ENCODE measurements at regions not wholly inside any gene's neighbourhood (a gene's known extent, or its start where the extent isn't known, plus 50 kb on each side); places are given as distances from the start of the nearest gene placed in this dataset.

- in situ Hi-C loops (cut with MboI; ENCODE audit: low sequenced_read_pairs), result no loop called here
These were observed 204.2 kb upstream of the HMGA2 start for GRCh38 chr12:65620046-65620445.

GRCh38 chr12:65622056-65622455 is 202.2 kb upstream of the HMGA2 start:
- in situ Hi-C loops (cut with MboI; ENCODE audit: low sequenced_read_pairs), result no loop called here

GRCh38 chr12:65623507-65623906 is 200.8 kb upstream of the HMGA2 start:
- in situ Hi-C loops (cut with MboI; ENCODE audit: low sequenced_read_pairs), result no loop called here

- in situ Hi-C loops (cut with MboI; ENCODE audit: low sequenced_read_pairs), result no loop called here
These were observed 199.7 kb upstream of the HMGA2 start for GRCh38 chr12:65624554-65625086.

- in situ Hi-C loops (cut with MboI; ENCODE audit: low sequenced_read_pairs), result no loop called here
These were observed 196.2 kb upstream of the HMGA2 start for GRCh38 chr12:65628061-65628460.

- in situ Hi-C loops (cut with MboI; ENCODE audit: low sequenced_read_pairs), result no loop called here
These were observed 193.7 kb upstream of the HMGA2 start for GRCh38 chr12:65630555-65630954.

- in situ Hi-C loops (cut with MboI; ENCODE audit: low sequenced_read_pairs), result no loop called here
These were observed 192.6 kb upstream of the HMGA2 start for GRCh38 chr12:65631621-65632111.

- in situ Hi-C loops (cut with MboI; ENCODE audit: low sequenced_read_pairs), result no loop called here
These were observed 192.0 kb upstream of the HMGA2 start for GRCh38 chr12:65632131-65632855.

- in situ Hi-C loops (cut with MboI; ENCODE audit: low sequenced_read_pairs), result no loop called here
These were observed 190.2 kb upstream of the HMGA2 start for GRCh38 chr12:65634061-65634460.

- in situ Hi-C loops (cut with MboI; ENCODE audit: low sequenced_read_pairs), result no loop called here
These were observed 189.5 kb upstream of the HMGA2 start for GRCh38 chr12:65634626-65635331.

GRCh38 chr12:65636436-65636835 is 187.8 kb upstream of the HMGA2 start:
- in situ Hi-C loops (cut with MboI; ENCODE audit: low sequenced_read_pairs), result no loop called here

- in situ Hi-C loops (cut with MboI; ENCODE audit: low sequenced_read_pairs), result no loop called here
These were observed 187.1 kb upstream of the HMGA2 start for GRCh38 chr12:65637150-65637549.

- in situ Hi-C loops (cut with MboI; ENCODE audit: low sequenced_read_pairs), result no loop called here
These were observed 186.5 kb upstream of the HMGA2 start for GRCh38 chr12:65637774-65638173.

GRCh38 chr12:65638324-65638723 is 186.0 kb upstream of the HMGA2 start:
- in situ Hi-C loops (cut with MboI; ENCODE audit: low sequenced_read_pairs), result no loop called here

- in situ Hi-C loops (cut with MboI; ENCODE audit: low sequenced_read_pairs), result no loop called here
These were observed 183.8 kb upstream of the HMGA2 start for GRCh38 chr12:65640489-65640901.

- in situ Hi-C loops (cut with MboI; ENCODE audit: low sequenced_read_pairs), result no loop called here
These were observed 182.1 kb upstream of the HMGA2 start for GRCh38 chr12:65642061-65642661.

- in situ Hi-C loops (cut with MboI; ENCODE audit: low sequenced_read_pairs), result no loop called here
These were observed 181.1 kb upstream of the HMGA2 start for GRCh38 chr12:65643171-65643570.

- in situ Hi-C loops (cut with MboI; ENCODE audit: low sequenced_read_pairs), result no loop called here
These were observed 180.5 kb upstream of the HMGA2 start for GRCh38 chr12:65643595-65644386.

- in situ Hi-C loops (cut with MboI; ENCODE audit: low sequenced_read_pairs), result no loop called here
These were observed 178.1 kb upstream of the HMGA2 start for GRCh38 chr12:65646127-65646643.

GRCh38 chr12:65647074-65647473 is 177.2 kb upstream of the HMGA2 start:
- in situ Hi-C loops (cut with MboI; ENCODE audit: low sequenced_read_pairs), result no loop called here

- in situ Hi-C loops (cut with MboI; ENCODE audit: low sequenced_read_pairs), result no loop called here
These were observed 175.8 kb upstream of the HMGA2 start for GRCh38 chr12:65648461-65648860.
